Hindlimb muscle (tissue), 1 donor: ENCODE measurements at regions not wholly inside any gene's neighbourhood (a gene's known extent, or its start where the extent isn't known, plus 50 kb on each side); places are given as distances from the start of the nearest gene placed in this dataset.
"Not testable (repeated sequence)": the region's sequence is repeated elsewhere in the genome, so short reads cannot be mapped to it uniquely, and the experiment has no call there.

ENCODE experiments used
- DNase-seq: peaks from one replicate; pipeline ENCODE4 v3.0.0-alpha.2; 2013

DNA sequence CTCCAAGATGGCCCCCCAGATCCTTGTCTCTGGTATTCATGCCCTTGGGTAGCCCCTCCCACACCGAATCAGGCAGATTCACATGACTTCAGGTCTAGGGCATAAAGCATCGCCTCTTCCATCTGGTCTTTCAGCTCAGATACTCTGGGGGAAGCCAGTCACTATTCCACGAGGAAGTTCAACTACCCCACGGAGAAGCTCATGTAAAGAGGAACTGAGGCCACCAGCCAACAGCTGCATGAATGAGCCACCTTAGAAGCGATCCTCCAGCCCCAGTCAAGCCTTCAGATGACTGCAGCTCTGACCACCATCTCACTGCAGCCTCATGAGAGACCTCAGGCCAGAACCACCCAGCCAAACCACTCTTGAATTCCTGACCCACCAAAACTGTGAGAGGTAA is 54.1 kb downstream of the SOCS3 start:
- no peak for DNase-seq

DNA sequence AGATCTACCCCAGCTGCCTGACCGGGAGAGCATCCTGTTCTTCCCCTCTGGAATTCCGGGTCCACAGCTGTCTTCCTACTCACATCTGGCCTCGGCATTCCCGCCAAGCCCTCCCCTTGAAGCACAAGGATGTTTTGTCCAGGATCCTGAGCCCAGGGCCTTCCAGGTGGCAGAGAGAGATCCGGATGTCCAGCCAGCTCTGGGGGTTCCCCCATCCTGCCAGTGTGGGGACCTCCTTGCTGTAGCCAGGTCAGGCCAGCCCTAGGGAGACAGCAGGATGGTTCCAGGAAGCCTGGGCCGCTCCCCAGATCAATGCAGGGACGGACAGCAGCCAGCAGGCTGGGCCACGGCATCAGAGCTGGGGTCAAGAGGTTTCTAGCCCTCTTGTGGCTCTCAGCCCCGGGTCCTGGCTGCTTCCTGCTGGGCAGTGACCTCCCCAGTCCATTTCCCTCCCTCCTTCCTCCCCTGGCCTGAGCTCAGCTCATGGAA is 55.3 kb downstream of the SOCS3 start:
- peak; percentile 71 for DNase-seq

DNA sequence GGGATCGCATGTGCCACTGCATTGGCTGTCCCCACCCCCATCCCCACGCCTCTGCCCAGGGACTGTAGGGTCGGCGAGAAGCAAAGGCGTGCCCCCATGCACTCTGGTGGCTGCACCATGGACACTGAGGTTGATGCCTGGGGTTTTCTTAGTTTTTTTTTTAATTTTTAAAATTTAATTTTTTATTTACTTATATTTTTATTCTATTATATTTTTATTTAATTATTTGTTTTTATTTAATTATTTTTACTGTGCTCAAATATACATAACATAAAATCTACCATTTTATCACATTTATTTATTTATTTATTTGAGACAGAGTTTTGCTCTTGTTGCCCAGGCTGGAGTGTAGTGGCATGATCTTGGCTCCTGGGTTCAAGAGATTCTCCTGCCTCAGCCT is 57.4 kb downstream of the SOCS3 start:
- DNase-seq: no peak

DNA sequence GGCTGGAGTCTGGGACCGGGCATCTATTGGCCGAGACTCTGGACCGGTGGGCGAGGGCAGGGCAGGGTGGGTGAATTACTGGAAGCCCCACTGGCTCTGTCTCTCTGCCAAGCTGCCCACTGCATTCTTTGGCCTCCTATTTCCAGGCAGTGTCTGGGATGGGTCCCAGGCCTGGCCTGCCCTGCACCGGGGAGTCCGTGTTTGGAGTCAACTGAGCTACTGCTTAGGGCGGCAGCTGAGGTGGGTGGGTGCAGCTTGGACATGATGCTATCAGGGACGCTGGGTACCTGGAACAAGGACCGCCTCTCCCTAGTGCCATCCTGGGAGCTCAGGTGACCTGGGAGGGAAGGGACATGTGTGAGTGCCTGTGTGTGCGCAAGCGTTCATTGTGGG is 58.1 kb downstream of the SOCS3 start:
- DNase-seq: no peak

DNA sequence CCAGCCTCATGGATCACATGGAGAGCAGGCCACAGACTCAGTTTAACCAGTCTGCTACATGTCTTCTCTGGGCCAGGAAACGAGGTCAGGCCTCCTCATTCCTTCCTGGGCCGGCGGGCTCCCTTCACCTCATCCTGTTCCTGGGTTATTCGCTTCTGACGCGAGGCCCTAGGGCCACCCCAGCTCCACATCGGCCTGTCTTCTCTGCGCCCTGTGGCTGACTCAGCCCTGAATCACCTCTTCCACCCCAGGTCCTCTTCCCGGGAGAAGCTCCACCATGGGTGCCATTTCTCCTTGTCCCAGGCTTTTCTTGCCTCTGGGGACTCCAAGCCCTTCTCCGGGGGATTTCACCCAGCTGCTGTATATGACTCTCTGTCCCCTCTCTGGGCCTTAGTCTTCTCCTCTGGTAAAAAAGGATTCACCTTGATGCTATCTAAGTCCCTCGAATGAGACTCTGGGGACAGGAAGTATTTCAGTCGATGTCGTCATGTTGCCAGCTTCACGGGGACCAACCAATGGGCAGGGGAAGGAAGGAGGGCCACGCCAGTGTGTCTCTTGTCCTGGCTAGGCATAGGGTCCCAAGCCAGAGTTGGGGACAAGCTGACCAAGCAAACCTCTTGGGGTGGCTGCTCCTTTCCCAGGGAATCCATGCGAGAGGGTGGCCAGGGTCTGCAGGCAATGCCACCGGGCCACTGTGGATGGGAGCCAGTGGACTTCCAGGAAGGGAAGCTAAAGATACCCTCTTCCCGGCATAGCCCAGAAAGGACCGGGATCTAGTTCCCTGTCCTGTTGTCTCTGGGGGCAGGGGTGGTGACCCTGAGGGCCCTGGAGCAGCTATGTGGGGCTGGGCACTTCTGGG is 58.7 kb downstream of the SOCS3 start:
- no peak for DNase-seq

DNA sequence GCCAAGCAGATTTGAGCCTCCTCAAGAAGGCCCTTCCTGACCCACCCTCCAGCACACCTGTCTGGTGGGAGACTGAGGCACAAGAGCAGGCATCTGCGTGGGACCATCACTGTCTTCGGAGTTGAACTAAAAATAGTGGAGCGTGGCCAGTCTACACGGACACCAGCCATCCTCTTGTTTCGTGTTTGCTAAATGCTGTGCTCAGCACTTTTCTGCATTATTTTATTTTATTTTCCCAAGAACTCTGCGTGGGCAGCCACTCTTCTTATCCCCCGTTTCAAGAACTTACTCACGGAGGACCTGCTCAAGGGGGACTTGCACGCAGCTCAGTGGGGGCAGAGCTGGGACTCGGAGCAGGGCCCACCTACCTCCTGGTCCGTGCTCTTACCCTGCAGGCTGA is 60.8 kb downstream of the SOCS3 start:
- DNase-seq: no peak

DNA sequence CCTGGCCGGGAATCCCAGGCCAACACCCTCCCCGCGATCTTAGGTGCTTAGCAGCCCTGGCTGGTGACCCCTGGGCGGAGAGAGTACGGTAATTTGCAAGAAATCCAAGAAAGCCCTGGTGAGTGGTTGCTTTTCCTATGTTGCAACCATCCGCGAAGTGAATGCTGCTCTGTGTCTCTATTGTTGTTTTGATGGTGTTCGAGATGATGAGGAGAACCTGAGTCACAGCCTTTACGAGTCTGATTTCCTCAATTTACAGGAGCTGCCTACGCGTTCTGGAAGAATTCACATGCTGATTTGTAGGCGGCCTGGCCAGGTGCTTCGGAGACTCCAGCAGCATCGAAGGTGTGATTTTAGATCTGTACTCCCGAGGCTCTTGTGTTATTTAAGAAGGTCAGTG is 63.3 kb downstream of the TMEM235 start:
- DNase-seq: no peak

DNA sequence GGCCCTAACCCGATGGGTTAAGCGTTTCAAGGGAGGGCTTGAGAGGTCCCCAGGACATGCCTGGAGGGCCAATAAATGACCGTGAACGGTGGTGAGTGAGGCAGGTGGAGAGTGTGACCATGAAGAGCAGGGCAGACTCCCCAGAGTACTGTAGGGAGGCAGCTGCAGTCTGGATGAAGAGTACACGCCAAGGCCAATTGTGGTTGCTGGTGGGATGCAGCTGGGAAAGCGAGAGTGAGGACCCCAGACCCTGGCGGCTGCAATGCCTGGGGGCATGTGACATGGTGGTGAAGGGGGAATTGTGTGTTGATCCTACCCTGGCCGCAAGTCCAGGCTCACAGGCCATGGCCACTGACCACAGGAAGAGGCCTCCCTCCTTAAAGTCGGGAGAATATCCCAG is 62.9 kb downstream of the TMEM235 start:
- no peak for DNase-seq

DNA sequence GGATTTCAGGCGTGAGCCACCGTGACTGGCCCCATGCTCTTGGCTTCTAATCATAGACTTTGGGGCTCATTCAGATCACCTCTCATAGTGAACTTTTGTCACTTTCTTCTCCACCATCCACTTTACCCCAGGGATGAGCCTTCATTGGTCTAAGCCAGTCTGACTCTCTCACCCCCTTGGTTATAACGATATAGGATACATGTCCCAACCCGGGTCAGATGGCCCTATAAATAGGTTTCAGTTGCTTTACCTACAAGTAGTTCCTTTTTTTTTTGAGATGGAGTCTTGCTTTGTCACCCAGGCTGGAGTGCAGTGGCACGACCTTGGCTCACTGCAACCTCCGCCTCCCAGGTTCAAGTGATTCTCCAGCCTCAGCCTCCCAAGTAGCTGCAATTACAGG is 61.7 kb downstream of the TMEM235 start:
- not testable (repeated sequence) for DNase-seq

DNA sequence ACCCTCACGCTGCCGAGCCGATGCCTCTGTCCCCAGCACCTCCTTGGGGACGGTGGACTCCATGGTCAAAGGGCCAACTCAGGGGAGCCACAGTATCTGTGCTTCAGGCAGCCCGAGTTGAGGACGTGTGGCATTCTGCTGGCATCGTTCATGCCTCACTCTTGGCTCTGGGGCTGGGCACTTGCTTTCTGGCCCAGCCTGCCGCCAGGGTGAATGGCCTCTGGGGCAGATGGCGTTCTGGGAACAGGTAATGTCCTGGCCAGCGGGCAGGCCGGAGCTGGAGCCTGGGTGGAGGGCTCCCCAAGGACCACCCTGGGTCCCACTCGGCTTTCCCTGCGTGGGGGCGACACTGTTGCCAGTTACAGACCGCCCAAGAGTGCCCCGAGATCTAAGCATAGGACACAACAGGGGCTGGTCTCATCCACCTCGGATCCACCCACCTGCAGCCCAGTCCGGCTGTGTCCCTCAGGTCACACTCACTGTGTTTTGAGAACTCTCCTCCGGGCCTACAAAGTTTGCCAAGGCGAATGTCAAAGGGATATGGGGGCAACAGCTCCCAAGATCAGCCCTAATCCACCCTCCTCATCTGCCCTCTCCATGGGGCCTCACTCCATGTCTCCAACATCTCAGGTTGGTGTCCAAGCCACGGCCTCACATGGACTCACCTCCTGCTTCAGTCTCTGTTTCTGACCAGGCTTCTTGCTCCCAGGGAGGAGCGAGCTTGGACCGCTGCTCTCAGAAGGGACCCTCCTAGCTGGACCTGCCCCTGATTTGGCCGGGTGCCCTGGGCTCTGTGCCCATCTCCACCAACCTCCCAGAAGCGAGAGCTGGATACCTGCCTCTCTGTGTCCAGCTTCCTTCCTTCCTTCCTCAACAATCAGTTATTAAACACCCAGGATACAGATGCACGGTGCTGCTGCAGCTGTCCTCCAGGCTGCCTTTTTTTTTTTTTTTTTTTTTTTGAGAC is 60.8 kb downstream of the TMEM235 start:
- no peak for DNase-seq

DNA sequence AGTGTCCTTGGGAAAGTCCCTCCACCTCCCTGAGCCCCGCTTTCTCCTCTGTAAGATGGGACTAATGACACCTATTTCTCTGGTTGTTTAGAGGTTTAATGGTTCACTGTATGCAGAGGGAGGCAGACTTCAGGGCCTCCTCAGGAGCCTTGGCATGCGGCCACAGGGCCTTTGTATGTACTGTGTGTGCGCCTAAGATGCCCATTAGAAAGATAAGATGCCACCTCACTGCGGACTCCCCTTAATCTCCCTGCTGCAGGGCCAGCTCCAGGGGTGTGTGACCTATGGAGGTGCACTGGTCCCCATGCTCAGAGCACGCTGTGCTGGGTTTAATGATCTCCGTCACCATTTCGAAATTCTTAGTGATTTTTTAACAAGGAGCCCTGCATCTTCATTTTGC is 59.3 kb downstream of the TMEM235 start:
- DNase-seq: no peak
